Cardiac muscle cell (in vitro differentiated cells and primary cell): ENCODE measurements at regions not wholly inside any gene's neighbourhood (a gene's known extent, or its start where the extent isn't known, plus 50 kb on each side); places are given as distances from the start of the nearest gene placed in this dataset.

Experiments used
- DNase-seq, 2 donors: peaks; one replicate each; pipeline versions ENCODE4 v3.0.0 to v3.0.0-alpha.2; 2010 to 2017; ENCODE audit warnings: low read depth in 1 of 2, low spot score in 1 of 2
- H3K27ac ChIP-seq: fragments of 200-600 bp; sonication (generic); 2 replicates; pipeline ENCODE4 v1.5.1; 2016
- H3K27me3 ChIP-seq: fragments of 200-600 bp; sonication (generic); 2 replicates; pipeline ENCODE4 v1.6.0; 2016; ENCODE audit warnings: control low read depth
- H3K36me3 ChIP-seq: fragments of 200-600 bp; sonication (generic); 2 replicates; pipeline ENCODE4 v1.5.1; 2016; ENCODE audit warnings: control low read depth
- H3K4me1 ChIP-seq: fragments of 200-600 bp; sonication (generic); 2 replicates; pipeline ENCODE4 v1.8.1; 2017; ENCODE audit warnings: low read depth, mild to moderate bottlenecking, mixed run types
- H3K4me3 ChIP-seq: fragments of 200-600 bp; sonication (generic); 2 replicates; pipeline ENCODE4 v1.5.1; 2016; ENCODE audit warnings: mild to moderate bottlenecking
- H3K9me3 ChIP-seq: fragments of 200-600 bp; sonication (generic); 2 replicates; pipeline ENCODE4 v1.5.1; 2017; ENCODE audit warnings: low read depth, mild to moderate bottlenecking, control low read depth
- TF ChIP-seq, protein P1 (sequence below): IDR thresholded peaks from 2 replicates; pipeline ENCODE4 v1.5.1; 2012; ENCODE audit warnings: low read depth, mild to moderate bottlenecking, low read length

- no peaks in the 10 kb centered on the region for H3K9me3 ChIP-seq
- no peaks in the 10 kb centered on the region for H3K4me1 ChIP-seq
- H3K27me3 ChIP-seq = no peaks in the 10 kb centered on the region
- no peak for DNase-seq
- no peak overlapping the region for H3K27ac ChIP-seq
- TF ChIP-seq, protein P1, sequence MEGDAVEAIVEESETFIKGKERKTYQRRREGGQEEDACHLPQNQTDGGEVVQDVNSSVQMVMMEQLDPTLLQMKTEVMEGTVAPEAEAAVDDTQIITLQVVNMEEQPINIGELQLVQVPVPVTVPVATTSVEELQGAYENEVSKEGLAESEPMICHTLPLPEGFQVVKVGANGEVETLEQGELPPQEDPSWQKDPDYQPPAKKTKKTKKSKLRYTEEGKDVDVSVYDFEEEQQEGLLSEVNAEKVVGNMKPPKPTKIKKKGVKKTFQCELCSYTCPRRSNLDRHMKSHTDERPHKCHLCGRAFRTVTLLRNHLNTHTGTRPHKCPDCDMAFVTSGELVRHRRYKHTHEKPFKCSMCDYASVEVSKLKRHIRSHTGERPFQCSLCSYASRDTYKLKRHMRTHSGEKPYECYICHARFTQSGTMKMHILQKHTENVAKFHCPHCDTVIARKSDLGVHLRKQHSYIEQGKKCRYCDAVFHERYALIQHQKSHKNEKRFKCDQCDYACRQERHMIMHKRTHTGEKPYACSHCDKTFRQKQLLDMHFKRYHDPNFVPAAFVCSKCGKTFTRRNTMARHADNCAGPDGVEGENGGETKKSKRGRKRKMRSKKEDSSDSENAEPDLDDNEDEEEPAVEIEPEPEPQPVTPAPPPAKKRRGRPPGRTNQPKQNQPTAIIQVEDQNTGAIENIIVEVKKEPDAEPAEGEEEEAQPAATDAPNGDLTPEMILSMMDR = no peak
- H3K4me3 ChIP-seq = no peak overlapping the region
- no peaks in the 10 kb centered on the region for H3K36me3 ChIP-seq
Observed at GRCh38 chr12:105944628-105945027, 194.1 kb downstream of the NUAK1 start.

DNA sequence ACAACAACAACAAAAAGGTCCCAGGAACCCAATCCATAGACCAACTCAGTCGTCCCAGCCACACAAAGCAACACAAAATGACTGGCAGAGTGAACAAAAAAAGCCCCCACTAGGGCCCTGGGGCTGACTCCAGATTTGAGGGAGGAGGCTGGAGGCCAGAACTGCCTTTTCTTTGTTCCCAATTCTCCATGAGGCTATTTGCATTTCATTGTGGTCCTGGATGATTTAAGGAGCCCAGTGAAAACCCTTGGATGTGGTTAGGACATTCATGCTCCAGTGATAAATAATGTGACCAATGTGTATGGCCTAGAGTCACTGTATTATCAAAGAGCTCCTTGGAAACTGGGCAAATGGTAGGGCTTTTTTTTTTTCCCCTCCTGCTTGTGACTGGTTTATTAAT, 192.9 kb downstream of the NUAK1 start:
- TF ChIP-seq, protein P1 = no peak
- DNase-seq = no peak
- Histone ChIP-seq H3K9me3 (no peaks in the 10 kb centered on the region), H3K4me3 (no peak overlapping the region), H3K27ac (no peak overlapping the region), H3K27me3 (no peaks in the 10 kb centered on the region), H3K36me3 (no peaks in the 10 kb centered on the region), H3K4me1 (no peaks in the 10 kb centered on the region)

- TF ChIP-seq, protein P1 = no peak
- DNase-seq = peak; percentile 12 to 78
- H3K36me3 ChIP-seq = no peaks in the 10 kb centered on the region
- H3K4me3 ChIP-seq = no peak overlapping the region
- H3K27me3 ChIP-seq = no peaks in the 10 kb centered on the region
- no peak overlapping the region for H3K27ac ChIP-seq
- H3K4me1 ChIP-seq = no peaks in the 10 kb centered on the region
- no peaks in the 10 kb centered on the region for H3K9me3 ChIP-seq
Observed at GRCh38 chr12:105946493-105946901, 192.3 kb downstream of the NUAK1 start.

DNA sequence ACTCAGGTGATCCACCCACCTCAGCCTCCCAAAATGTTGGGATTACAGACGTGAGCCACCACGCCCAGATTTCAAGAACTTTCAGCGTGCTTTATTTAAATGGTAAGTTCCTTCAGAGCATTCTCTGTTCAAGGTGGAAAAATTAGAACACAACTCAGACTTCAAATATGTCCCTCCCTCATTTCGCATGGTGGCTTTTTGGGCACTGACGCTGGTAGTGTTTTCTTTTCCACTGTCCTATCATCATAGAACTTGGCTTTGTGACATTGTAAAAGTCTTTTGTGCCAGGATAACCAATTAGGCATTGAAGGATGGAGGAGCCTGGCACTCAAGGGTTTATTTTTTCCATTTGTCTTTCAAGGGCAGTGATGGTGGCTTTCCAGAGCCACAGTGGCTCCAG, 190.8 kb downstream of the NUAK1 start:
- Histone ChIP-seq H3K27ac (no peak overlapping the region), H3K9me3 (no peaks in the 10 kb centered on the region), H3K4me1 (no peaks in the 10 kb centered on the region), H3K27me3 (no peaks in the 10 kb centered on the region), H3K36me3 (no peaks in the 10 kb centered on the region), H3K4me3 (no peak overlapping the region)
- no peak for DNase-seq
- TF ChIP-seq, protein P1 = no peak

DNA sequence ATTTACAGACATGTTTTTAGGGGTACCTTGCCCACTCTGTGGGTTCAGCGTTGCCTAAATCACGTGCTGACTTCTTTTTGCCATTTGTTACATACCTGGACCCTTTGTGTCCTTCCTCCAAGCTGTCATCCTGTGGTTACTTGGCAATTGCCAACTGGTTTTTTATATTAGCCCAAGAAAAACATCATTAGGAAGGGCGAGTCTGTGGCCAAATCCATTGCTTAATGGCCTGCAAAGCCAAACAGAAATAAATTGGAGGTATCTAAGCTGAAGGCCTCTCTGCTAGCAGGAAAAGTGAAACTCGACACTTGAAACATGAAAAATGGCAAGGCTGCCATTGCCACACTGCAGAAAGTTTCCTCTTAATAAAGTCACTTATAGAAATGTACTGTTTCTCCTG, 190.4 kb downstream of the NUAK1 start:
- Histone ChIP-seq H3K27ac (no peak overlapping the region), H3K4me3 (no peak overlapping the region), H3K9me3 (no peaks in the 10 kb centered on the region), H3K27me3 (no peaks in the 10 kb centered on the region), H3K36me3 (no peaks in the 10 kb centered on the region), H3K4me1 (no peaks in the 10 kb centered on the region)
- TF ChIP-seq, protein P1 = no peak
- DNase-seq = peak in 1 of 2 donors; percentile 33

- H3K4me3 ChIP-seq = no peak overlapping the region
- DNase-seq = no peak
- no peak overlapping the region for H3K27ac ChIP-seq
- no peaks in the 10 kb centered on the region for H3K27me3 ChIP-seq
- peaks cover under 1% of the 10 kb centered on the region for H3K4me1 ChIP-seq
- H3K9me3 ChIP-seq = no peaks in the 10 kb centered on the region
- TF ChIP-seq, protein P1 = no peak
- no peaks in the 10 kb centered on the region for H3K36me3 ChIP-seq
Observed at GRCh38 chr12:105949391-105949790, 189.4 kb downstream of the NUAK1 start.
